ENCODE measurements at regions not wholly inside any gene's neighbourhood (a gene's known extent, or its start where the extent isn't known, plus 50 kb on each side); places are given as distances from the start of the nearest gene placed in this dataset.

- no peak for TF ChIP-seq CSRNP3 (CRISPR knock-in tag; IDR thresholded peaks at IDR 0.05)
- no peak for TF ChIP-seq ARNTL (CRISPR knock-in tag; IDR thresholded peaks at IDR 0.05; ENCODE audit: borderline replicate concordance, low read depth)
- TF ChIP-seq, protein P1, sequence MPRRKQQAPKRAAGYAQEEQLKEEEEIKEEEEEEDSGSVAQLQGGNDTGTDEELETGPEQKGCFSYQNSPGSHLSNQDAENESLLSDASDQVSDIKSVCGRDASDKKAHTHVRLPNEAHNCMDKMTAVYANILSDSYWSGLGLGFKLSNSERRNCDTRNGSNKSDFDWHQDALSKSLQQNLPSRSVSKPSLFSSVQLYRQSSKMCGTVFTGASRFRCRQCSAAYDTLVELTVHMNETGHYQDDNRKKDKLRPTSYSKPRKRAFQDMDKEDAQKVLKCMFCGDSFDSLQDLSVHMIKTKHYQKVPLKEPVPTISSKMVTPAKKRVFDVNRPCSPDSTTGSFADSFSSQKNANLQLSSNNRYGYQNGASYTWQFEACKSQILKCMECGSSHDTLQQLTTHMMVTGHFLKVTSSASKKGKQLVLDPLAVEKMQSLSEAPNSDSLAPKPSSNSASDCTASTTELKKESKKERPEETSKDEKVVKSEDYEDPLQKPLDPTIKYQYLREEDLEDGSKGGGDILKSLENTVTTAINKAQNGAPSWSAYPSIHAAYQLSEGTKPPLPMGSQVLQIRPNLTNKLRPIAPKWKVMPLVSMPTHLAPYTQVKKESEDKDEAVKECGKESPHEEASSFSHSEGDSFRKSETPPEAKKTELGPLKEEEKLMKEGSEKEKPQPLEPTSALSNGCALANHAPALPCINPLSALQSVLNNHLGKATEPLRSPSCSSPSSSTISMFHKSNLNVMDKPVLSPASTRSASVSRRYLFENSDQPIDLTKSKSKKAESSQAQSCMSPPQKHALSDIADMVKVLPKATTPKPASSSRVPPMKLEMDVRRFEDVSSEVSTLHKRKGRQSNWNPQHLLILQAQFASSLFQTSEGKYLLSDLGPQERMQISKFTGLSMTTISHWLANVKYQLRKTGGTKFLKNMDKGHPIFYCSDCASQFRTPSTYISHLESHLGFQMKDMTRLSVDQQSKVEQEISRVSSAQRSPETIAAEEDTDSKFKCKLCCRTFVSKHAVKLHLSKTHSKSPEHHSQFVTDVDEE (CRISPR knock-in tag; IDR thresholded peaks at IDR 0.05): no peak
- TF ChIP-seq RARB (CRISPR knock-in tag; IDR thresholded peaks at IDR 0.05): no peak
- no peak for TF ChIP-seq BACH2 (CRISPR knock-in tag; IDR thresholded peaks at IDR 0.05; ENCODE audit: borderline replicate concordance)
- no peak for TF ChIP-seq ESRRG (CRISPR knock-in tag; IDR thresholded peaks at IDR 0.05)
- TF ChIP-seq CREB5 (CRISPR knock-in tag; IDR thresholded peaks at IDR 0.05; ENCODE audit: low read depth): no peak
- TF ChIP-seq TOX (CRISPR knock-in tag; IDR thresholded peaks at IDR 0.05; ENCODE audit: borderline replicate concordance): no peak
- no peak for TF ChIP-seq ZFP3 (CRISPR knock-in tag; IDR thresholded peaks at IDR 0.05)
- TF ChIP-seq OSR1 (CRISPR knock-in tag; IDR thresholded peaks at IDR 0.05): no peak
Measured at GRCh38 chr18:55106466-55106865, 147.2 kb upstream of the CCDC68 start.
